HG02759 (cell line): ENCODE measurements at regions not wholly inside any gene's neighbourhood (a gene's known extent, or its start where the extent isn't known, plus 50 kb on each side); places are given as distances from the start of the nearest gene placed in this dataset.

Experiments used
- ATAC-seq: cut with Tn5 transposase; IDR thresholded peaks from one replicate; pipeline ENCODE4 v1.9.1; 2021; ENCODE audit warnings: mild to moderate bottlenecking, moderate library complexity; ENCODE audit not compliant: unreplicated experiment

GRCh38 chrX:36436361-36436760 is 516.8 kb downstream of the CFAP47 start:
- no peak for ATAC-seq

GRCh38 chrX:36443007-36443406 is 523.5 kb downstream of the CFAP47 start:
- no peak for ATAC-seq

- no peak for ATAC-seq
Measured at GRCh38 chrX:36445566-36445965, 526.0 kb downstream of the CFAP47 start.

- ATAC-seq: no peak
Measured at GRCh38 chrX:36462142-36462541, 542.6 kb downstream of the CFAP47 start.

- no peak for ATAC-seq
Measured at GRCh38 chrX:36480441-36480990, 527.6 kb upstream of the FAM47C start.

GRCh38 chrX:36501169-36501702 is 506.9 kb upstream of the FAM47C start:
- ATAC-seq: no peak

GRCh38 chrX:36504625-36505024 is 503.5 kb upstream of the FAM47C start:
- ATAC-seq: no peak

- no peak for ATAC-seq
Measured at GRCh38 chrX:36508042-36508441, 500.1 kb upstream of the FAM47C start.

- no peak for ATAC-seq
Measured at GRCh38 chrX:36510736-36511135, 497.4 kb upstream of the FAM47C start.

GRCh38 chrX:36528661-36529060 is 479.5 kb upstream of the FAM47C start:
- no peak for ATAC-seq

- no peak for ATAC-seq
Measured at GRCh38 chrX:36534900-36535299, 473.3 kb upstream of the FAM47C start.

- ATAC-seq: no peak
Measured at GRCh38 chrX:36543499-36543898, 464.7 kb upstream of the FAM47C start.

- ATAC-seq: no peak
Measured at GRCh38 chrX:36562986-36563385, 445.2 kb upstream of the FAM47C start.

- ATAC-seq: no peak
Measured at GRCh38 chrX:36568946-36569345, 439.2 kb upstream of the FAM47C start.

GRCh38 chrX:36573720-36574119 is 434.4 kb upstream of the FAM47C start:
- no peak for ATAC-seq

- no peak for ATAC-seq
Measured at GRCh38 chrX:36575670-36576069, 432.5 kb upstream of the FAM47C start.

GRCh38 chrX:36577006-36577405 is 431.2 kb upstream of the FAM47C start:
- no peak for ATAC-seq

- ATAC-seq: no peak
Measured at GRCh38 chrX:36581030-36581429, 427.1 kb upstream of the FAM47C start.

GRCh38 chrX:36583674-36584073 is 424.5 kb upstream of the FAM47C start:
- ATAC-seq: no peak

GRCh38 chrX:36609616-36610585 is 398.3 kb upstream of the FAM47C start:
- ATAC-seq: no peak

- ATAC-seq: no peak
Measured at GRCh38 chrX:36626898-36627297, 381.3 kb upstream of the FAM47C start.

GRCh38 chrX:36640232-36640631 is 367.9 kb upstream of the FAM47C start:
- no peak for ATAC-seq
